SK-N-SH treated with all-trans-retinoic acid at 6 μM for 48 hours (cell line): ENCODE measurements at regions not wholly inside any gene's neighbourhood (a gene's known extent, or its start where the extent isn't known, plus 50 kb on each side); places are given as distances from the start of the nearest gene placed in this dataset.

ENCODE experiments used
- ATAC-seq: fragments of 200-7000 bp; cut with Tn5 transposase; 3 replicates; pipeline ENCODE4 v1.9.1; 2020; ENCODE audit warnings: mild to moderate bottlenecking, moderate library complexity
- ARNTL ChIP-seq: fragments of 450-650 bp; formaldehyde crosslinking; IDR thresholded peaks from 2 replicates; pipeline ENCODE4 v1.5.0; 2020; ENCODE audit warnings: low read depth, mild to moderate bottlenecking, moderate library complexity, borderline replicate concordance
- CSDC2 ChIP-seq: fragments of 250-450 bp; sonication (Bioruptor Pico); IDR thresholded peaks from 2 replicates; pipeline ENCODE4 v1.5.0; 2020; ENCODE audit warnings: mild to moderate bottlenecking, moderate library complexity
- GLIS3 ChIP-seq: fragments of 250-450 bp; sonication (Bioruptor Pico); IDR thresholded peaks from 2 replicates; pipeline ENCODE4 v1.5.0; 2020; ENCODE audit warnings: mild to moderate bottlenecking, moderate library complexity
- ISL1 ChIP-seq: fragments of 250-450 bp; sonication (Bioruptor Pico); IDR thresholded peaks from 2 replicates; pipeline ENCODE4 v2.1.2; 2022; ENCODE audit warnings: mild to moderate bottlenecking, moderate library complexity
- OSR1 ChIP-seq: fragments of 250-450 bp; sonication (Bioruptor Pico); IDR thresholded peaks from 2 replicates; pipeline ENCODE4 v1.8.0; 2022; ENCODE audit warnings: moderate library complexity, mild to moderate bottlenecking, inconsistent platforms
- PPARA ChIP-seq: fragments of 250-450 bp; sonication (Bioruptor Pico); IDR thresholded peaks from 2 replicates; pipeline ENCODE4 v1.5.0; 2020; ENCODE audit warnings: mild to moderate bottlenecking, borderline replicate concordance
- RARB ChIP-seq: fragments of 250-450 bp; sonication (Bioruptor Pico); IDR thresholded peaks from 2 replicates; pipeline ENCODE4 v1.8.0; 2021; ENCODE audit warnings: mild to moderate bottlenecking, moderate library complexity
- SNAI2 ChIP-seq: fragments of 250-450 bp; sonication (Bioruptor Pico); IDR thresholded peaks from 2 replicates; pipeline ENCODE4 v1.5.0; 2020; ENCODE audit warnings: mild to moderate bottlenecking, moderate library complexity
- ZC3H10 ChIP-seq: fragments of 250-450 bp; sonication (Bioruptor Pico); IDR thresholded peaks from 2 replicates; pipeline ENCODE4 v1.5.1; 2021; ENCODE audit warnings: mild to moderate bottlenecking, moderate library complexity
- ZFP30 ChIP-seq: fragments of 450-650 bp; formaldehyde crosslinking; IDR thresholded peaks from 2 replicates; pipeline ENCODE4 v1.5.0; 2022; ENCODE audit warnings: mild to moderate bottlenecking, moderate library complexity
- ZNF565 ChIP-seq: fragments of 450-650 bp; formaldehyde crosslinking; conservative IDR thresholded peaks from 2 replicates; pipeline ENCODE4 v1.5.0; 2020; ENCODE audit warnings: low read depth, mild to moderate bottlenecking, moderate library complexity
- ZNF70 ChIP-seq: fragments of 450-650 bp; formaldehyde crosslinking; IDR thresholded peaks from 2 replicates; pipeline ENCODE4 v1.5.0; 2020; ENCODE audit warnings: mild to moderate bottlenecking, moderate library complexity
- ZNF8 ChIP-seq: fragments of 450-650 bp; formaldehyde crosslinking; IDR thresholded peaks from 2 replicates; pipeline ENCODE4 v1.5.0; 2020; ENCODE audit warnings: mild to moderate bottlenecking, moderate library complexity
- TF ChIP-seq, protein P1 (sequence below): fragments of 250-450 bp; sonication (Bioruptor Pico); IDR thresholded peaks from 2 replicates; pipeline ENCODE4 v1.8.0; 2021; ENCODE audit warnings: low read depth, mild to moderate bottlenecking, moderate library complexity, borderline replicate concordance
- TF ChIP-seq, protein P2 (sequence below): fragments of 250-450 bp; sonication (Bioruptor Pico); IDR thresholded peaks from 2 replicates; pipeline ENCODE4 v1.8.0; 2020; ENCODE audit warnings: mild to moderate bottlenecking, moderate library complexity, borderline replicate concordance
- TF ChIP-seq, protein P3 (sequence below): fragments of 250-450 bp; sonication (Bioruptor Pico); IDR thresholded peaks from 2 replicates; pipeline ENCODE4 v1.5.0; 2020; ENCODE audit warnings: mild to moderate bottlenecking, moderate library complexity

DNA sequence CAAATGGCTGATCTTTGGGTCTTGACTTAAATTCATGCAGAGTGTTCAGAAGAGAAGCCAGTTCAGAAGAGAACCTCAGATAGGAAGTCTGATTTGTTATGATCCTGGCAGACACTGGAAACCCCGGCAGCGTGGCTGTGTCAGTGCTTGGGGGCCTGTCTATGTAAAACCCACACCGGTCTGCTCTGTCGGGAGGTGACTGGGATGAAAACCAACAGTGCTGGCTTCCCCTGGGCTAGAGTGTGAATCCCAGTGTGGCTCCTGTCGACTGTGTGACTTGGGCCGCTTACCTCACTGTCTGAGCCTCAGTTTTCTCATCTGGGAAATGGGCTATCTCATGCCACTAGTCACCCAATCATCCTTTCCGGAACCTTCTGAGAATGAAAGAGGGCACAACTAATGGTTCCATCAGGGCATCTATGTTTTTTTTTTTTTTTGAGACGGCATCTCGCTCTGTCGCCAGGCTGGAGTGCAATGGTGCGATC lies 92.4 kb downstream of the FOXL1 start (continued):
- TF ChIP-seq ZC3H10 (CRISPR knock-in tag) (no peak), ZFP30 (CRISPR knock-in tag) (no peak), CSDC2 (CRISPR knock-in tag) (no peak), GLIS3 (no peak), ARNTL (CRISPR knock-in tag) (no peak)
- TF ChIP-seq, protein P1, sequence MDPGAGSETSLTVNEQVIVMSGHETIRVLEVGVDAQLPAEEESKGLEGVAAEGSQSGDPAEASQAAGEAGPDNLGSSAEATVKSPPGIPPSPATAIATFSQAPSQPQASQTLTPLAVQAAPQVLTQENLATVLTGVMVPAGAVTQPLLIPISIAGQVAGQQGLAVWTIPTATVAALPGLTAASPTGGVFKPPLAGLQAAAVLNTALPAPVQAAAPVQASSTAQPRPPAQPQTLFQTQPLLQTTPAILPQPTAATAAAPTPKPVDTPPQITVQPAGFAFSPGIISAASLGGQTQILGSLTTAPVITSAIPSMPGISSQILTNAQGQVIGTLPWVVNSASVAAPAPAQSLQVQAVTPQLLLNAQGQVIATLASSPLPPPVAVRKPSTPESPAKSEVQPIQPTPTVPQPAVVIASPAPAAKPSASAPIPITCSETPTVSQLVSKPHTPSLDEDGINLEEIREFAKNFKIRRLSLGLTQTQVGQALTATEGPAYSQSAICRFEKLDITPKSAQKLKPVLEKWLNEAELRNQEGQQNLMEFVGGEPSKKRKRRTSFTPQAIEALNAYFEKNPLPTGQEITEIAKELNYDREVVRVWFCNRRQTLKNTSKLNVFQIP, result no peak

DNA sequence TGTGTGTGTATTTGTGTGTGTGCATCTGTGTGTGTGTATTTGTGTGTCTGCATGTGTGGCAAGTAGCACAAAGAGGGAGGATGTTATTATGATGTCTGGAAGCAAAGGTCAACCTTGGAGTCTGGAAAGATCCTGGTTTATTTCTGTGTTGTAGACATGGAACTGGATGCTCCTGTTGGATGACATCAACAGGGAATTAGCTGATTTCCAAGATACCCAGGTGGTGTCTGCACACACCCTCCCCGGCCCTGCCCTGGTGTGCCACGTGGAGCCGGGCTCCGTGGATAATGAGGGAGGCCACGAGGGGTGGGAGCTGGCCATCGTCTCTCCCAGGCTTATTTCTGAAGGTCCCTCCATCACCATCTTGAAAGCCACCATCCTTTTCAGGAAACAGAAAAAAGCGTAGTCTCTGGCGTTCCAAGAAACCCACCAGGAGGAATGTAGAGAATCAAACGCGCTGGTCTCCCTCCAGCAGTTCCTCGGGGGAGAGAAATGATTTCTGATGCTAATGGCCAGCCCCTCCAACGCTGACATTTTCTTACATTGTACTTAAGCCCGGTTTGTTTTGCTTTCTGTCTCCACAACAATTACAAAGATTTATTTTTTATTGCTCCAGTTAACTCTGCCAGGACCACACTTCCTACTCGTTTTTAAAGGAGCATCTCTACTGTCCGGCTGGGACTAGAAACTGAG lies 93.3 kb downstream of the FOXL1 start:
- no peak for ATAC-seq
- TF ChIP-seq SNAI2 (CRISPR knock-in tag), result no peak
- TF ChIP-seq OSR1 (CRISPR knock-in tag), result no peak
- TF ChIP-seq ZNF565 (CRISPR knock-in tag), result no peak
- TF ChIP-seq ZC3H10 (CRISPR knock-in tag), result no peak
- TF ChIP-seq, protein P1, result no peak

DNA sequence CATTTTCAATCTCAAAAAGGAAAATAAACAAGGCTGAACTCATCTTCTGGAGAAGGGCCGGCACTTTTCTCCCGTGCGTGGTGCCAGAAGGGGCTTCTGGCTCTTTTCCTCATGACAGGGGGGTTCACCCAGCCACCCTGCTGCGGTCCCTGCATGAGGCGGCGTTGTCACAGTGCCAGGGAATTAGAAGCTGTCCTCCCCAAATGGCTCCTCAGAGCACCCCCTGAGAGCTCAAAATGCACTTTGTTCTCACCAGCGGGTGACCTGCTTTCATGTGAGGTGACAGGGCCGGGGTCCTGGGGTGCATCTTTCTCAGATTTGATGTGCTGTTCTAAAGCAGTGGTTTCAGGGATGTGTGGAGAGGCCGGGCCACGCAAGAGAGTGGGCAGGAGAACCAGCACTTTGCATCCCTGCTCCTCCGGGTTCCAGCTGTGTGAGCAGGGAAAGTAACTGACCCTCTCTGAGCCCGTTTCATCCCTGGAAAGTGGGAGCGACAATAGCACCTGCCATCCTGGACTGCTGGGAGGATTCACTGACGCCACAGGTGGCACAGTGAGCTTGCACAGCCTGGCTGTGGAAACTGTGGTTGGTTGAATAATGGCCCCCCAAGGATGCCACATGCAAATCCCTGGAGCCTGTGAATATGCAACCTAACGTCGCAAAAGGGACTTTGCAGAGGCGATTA lies 94.0 kb downstream of the FOXL1 start:
- ATAC-seq, result no peak
- TF ChIP-seq PPARA (CRISPR knock-in tag), result no peak
- TF ChIP-seq ISL1 (CRISPR knock-in tag), result no peak
- TF ChIP-seq, protein P1, result no peak
- TF ChIP-seq ZNF8 (CRISPR knock-in tag), result no peak
- no peak for TF ChIP-seq ZNF70 (CRISPR knock-in tag)

DNA sequence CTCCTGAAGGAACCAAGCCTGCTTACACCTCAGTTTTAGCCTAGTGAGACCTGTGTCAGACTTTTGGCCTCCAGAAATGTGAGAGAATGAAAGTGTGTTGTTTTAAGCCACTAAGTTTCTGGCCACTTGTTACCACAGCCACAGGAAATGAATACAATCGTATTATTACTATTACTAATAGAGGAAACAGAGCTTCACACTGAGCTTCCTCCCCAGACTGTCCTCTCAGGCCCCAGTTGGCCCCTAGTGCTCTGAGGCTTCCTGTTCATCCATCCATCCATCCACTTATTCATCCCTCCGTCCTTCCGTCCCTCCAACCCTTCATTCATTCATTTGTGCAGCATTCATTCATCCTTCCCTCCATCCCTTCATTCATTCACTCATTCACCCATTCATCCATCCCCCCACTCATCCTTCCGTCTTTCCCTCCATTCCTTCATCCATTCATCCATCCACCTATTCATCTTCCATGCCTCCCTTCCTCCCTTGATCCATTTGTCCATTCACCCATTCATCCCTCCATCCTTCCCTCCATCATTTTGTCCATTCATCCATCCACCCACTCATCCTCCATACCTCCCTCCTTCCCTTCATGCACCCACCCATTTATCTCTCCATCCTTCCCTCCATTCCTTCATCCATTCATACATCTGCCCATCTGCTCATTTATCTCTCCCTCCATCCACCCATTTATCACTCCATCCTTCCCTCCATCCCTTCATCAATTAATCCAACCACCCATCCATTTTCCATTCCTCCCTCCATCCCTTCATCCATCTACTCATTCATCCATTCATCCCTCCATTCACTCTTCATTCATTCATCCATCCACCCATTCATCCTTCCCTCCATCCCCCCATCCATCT lies 95.0 kb downstream of the FOXL1 start:
- TF ChIP-seq RARB (CRISPR knock-in tag), result no peak
- no peak for ATAC-seq

DNA sequence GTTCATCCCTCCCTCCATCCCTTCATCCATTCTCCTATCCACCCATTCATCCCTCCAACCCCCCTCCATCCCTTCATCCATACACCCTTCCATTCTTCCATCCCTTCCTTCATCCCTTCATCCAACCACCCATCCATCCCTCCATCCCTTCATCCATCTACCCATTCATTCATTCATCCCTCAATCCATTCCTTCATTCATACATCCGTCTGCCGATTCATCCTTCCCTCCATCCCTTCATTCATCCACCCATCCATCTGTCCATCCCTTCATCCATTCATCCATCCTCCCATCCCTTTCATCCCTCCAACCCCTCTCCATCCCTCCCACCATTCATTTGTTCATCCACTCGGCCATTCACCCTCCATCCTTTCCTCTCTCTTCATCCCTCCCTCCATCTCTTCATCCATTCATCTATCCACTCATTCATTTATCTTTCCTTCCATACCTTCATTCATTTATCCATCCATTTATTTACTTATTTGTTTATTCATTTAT lies 95.7 kb downstream of the FOXL1 start:
- TF ChIP-seq, protein P2, sequence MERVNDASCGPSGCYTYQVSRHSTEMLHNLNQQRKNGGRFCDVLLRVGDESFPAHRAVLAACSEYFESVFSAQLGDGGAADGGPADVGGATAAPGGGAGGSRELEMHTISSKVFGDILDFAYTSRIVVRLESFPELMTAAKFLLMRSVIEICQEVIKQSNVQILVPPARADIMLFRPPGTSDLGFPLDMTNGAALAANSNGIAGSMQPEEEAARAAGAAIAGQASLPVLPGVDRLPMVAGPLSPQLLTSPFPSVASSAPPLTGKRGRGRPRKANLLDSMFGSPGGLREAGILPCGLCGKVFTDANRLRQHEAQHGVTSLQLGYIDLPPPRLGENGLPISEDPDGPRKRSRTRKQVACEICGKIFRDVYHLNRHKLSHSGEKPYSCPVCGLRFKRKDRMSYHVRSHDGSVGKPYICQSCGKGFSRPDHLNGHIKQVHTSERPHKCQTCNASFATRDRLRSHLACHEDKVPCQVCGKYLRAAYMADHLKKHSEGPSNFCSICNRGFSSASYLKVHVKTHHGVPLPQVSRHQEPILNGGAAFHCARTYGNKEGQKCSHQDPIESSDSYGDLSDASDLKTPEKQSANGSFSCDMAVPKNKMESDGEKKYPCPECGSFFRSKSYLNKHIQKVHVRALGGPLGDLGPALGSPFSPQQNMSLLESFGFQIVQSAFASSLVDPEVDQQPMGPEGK (CRISPR knock-in tag), result no peak
- ATAC-seq, result no peak

DNA sequence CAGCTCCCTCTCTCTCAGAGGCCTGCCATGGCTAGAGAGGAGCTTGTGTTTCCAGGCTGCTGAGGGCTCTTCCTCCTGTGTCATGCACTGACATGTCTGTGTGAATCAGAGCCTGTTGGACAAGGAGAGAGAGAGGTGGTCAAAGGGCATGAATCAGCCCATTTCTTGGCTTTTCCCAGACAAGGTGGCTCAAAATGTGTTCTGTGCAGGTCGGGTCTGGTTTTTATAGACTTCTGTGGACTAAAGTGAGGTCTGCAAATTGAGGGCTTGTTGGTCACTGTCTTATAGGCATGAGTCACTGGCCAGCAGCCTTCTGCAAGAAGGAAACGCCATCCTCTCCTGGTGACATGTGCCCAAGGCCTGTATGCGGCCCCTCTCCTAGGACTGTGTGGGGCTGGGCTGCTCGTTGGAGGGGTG lies 97.9 kb downstream of the FOXL1 start:
- ATAC-seq, result peak; percentile 48; the same call in 2 of the 3 replicates
- TF ChIP-seq ZNF565 (CRISPR knock-in tag), result no peak
- no peak for TF ChIP-seq PPARA (CRISPR knock-in tag)
- TF ChIP-seq, protein P2 (CRISPR knock-in tag), result no peak
- TF ChIP-seq, protein P3, sequence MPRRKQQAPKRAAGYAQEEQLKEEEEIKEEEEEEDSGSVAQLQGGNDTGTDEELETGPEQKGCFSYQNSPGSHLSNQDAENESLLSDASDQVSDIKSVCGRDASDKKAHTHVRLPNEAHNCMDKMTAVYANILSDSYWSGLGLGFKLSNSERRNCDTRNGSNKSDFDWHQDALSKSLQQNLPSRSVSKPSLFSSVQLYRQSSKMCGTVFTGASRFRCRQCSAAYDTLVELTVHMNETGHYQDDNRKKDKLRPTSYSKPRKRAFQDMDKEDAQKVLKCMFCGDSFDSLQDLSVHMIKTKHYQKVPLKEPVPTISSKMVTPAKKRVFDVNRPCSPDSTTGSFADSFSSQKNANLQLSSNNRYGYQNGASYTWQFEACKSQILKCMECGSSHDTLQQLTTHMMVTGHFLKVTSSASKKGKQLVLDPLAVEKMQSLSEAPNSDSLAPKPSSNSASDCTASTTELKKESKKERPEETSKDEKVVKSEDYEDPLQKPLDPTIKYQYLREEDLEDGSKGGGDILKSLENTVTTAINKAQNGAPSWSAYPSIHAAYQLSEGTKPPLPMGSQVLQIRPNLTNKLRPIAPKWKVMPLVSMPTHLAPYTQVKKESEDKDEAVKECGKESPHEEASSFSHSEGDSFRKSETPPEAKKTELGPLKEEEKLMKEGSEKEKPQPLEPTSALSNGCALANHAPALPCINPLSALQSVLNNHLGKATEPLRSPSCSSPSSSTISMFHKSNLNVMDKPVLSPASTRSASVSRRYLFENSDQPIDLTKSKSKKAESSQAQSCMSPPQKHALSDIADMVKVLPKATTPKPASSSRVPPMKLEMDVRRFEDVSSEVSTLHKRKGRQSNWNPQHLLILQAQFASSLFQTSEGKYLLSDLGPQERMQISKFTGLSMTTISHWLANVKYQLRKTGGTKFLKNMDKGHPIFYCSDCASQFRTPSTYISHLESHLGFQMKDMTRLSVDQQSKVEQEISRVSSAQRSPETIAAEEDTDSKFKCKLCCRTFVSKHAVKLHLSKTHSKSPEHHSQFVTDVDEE (CRISPR knock-in tag), result no peak
- TF ChIP-seq OSR1 (CRISPR knock-in tag), result no peak
- no peak for TF ChIP-seq ARNTL (CRISPR knock-in tag)
